Limb (tissue), 2 donors: ENCODE measurements at regions not wholly inside any gene's neighbourhood (a gene's known extent, or its start where the extent isn't known, plus 50 kb on each side); places are given as distances from the start of the nearest gene placed in this dataset.

Experiments
- DNase-seq, 2 donors: peaks; one replicate each; pipeline ENCODE4 v3.0.0-alpha.2; 2016; ENCODE audit errors: extremely low spot score in 2 of 2

GRCh38 chr16:79867425-79867997, 267.0 kb upstream of the MAF start:
- no peak for DNase-seq

GRCh38 chr16:79865918-79866317, 265.4 kb upstream of the MAF start:
- no peak for DNase-seq

DNA sequence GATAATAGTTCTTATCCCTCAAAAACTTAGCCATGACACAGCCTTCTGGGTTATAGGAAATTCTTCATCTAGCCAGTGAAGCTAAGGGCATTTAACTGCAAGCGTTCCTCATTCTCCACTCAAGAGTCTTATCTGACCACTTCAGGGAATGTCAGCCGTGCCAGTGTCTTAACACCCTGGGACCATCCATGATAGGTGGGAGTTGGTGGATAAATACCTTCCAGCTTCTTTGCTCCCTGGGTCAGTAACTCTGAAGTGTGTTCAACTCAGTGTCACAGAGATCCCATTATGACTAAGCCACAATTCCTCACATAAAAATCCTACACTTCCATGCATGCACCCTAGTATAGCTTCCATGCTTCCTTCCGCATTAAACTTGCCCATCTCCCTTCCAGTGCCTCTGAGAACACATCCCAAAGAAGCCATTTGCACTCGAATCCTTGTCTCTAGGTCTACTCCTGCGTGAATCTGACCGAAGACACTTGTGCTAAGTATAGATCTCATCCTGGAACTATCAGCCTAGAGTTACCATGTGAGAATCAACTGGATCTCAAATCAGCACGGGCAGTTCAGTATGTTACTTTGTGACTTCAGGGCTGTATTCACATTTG, 264.3 kb upstream of the MAF start:
- DNase-seq, result no peak

- no peak for DNase-seq
Observed at GRCh38 chr16:79864032-79864780, 263.7 kb upstream of the MAF start.

GRCh38 chr16:79863128-79864031, 262.8 kb upstream of the MAF start:
- no peak for DNase-seq

DNA sequence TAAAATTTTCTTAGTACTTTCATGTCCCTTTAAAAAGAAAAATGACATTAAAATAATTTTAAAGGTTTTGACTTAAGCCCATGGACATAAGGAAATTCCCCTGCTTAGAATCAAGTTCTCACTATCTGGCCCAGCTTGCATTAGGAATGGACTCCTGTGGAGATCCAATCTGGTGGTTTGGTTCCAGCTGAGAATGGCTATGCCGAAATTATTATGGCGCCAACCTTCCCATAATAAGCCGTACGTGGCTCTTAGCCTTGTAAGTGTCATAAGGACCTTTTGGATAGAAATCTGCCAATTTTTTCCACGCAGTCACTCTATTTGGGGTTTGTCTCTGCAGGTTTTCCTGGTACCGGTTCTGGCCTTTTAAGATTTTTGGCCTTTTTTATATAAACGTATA, 262.1 kb upstream of the MAF start:
- no peak for DNase-seq

- DNase-seq, result no peak
Observed at GRCh38 chr16:79856581-79856980, 256.0 kb upstream of the MAF start.

- no peak for DNase-seq
Observed at GRCh38 chr16:79850348-79850747, 249.8 kb upstream of the MAF start.

DNA sequence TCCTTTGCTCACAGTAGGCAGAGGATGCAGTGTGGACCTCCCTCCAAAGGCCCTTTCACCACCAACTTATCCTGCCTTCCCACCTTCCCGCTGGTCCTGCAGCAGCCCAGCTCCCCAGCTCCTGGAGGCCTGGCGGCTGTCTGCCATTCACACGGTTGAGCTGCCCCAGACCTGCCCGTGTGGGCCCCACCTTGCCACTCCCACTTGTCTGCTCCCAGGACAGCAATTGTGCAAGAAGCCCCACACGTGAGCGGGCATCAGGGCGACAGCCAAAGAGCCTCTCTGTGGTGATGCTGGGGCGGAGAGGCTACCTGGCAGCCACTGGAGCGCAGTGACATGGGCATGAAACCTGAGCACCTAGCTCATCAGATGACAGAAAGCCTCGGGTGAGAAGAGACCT, 248.6 kb upstream of the MAF start:
- no peak for DNase-seq

DNA sequence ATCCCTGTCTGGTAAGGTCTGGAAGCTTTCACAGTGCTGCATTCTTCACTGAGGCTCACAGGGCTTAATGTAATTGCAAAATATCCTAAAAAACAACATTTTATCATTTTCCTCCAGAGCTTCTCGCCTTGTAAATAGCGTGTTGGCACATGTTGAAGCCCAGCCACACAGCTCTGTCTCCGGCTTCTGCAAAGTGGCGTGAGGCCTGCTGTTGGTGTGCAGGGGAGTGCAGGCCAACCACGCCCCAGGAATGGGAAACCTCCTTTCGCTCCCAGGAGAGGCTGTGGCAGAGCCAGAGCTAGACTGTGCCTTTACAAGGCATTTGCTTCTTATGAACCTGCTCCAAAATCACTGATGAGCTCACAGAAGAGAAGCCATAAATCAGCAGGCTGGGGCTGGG, 248.2 kb upstream of the MAF start:
- DNase-seq, result no peak

DNA sequence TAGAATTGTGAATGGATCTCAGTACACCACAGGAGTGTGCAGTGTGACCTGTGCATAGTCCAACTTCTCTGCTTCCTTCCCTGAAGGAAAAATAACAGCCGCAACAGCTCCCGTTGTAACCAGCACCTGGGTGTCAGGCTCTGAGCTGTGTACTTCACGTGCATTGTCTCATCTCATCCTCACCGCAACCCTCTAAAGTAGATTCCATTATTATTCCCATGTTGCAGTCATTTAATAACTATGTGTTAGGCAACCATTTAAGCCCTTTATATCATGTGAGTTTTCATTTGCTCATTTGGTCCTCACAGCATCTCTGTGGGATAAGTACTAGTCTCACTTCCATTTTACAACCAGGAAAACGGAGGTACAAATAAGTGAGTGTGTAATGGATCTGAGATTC, 247.0 kb upstream of the MAF start:
- no peak for DNase-seq

GRCh38 chr16:79847101-79847500, 246.6 kb upstream of the MAF start:
- no peak for DNase-seq

- DNase-seq, result no peak
Observed at GRCh38 chr16:79845734-79846135, 245.2 kb upstream of the MAF start.

- DNase-seq, result no peak
Observed at GRCh38 chr16:79845033-79845733, 244.6 kb upstream of the MAF start.

DNA sequence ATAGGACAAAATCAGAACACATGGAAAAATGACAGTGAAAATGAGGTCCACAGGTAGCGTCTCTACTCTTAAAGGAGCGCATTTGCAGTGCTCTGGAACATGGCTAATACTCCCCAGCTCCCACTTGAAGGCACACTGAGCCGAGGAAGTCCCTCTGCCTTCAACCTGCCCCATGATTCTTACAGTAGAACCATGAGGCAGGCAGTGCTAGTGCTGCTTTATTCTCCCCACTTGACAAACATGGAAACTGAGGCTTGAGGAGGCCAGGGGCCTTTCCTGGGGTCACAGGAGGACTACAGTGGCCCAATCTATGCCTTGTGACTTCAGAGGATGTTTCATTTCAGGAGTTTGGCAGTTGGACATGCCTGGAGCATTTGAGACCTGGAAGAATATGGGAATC, 244.1 kb upstream of the MAF start:
- DNase-seq, result no peak

DNA sequence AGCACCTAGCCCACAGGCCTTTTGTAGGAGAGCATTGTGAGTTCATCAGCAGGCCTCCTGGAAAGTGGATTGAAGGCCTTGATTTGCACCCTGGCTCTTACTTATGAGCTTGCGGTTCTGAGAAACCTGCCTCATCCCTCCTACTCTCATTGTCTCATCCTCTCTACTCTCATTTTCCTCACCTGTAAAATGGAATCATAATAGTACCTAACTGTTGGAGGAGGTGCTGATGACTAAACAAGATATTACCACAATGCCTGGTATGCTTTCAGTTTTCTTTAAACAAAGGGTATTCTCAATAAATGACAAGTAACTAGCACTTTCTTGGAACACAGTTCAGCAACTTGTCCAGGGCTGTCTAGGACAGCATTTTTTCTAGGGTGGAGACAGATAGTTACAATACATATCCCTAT, 243.1 kb upstream of the MAF start:
- DNase-seq, result no peak

DNA sequence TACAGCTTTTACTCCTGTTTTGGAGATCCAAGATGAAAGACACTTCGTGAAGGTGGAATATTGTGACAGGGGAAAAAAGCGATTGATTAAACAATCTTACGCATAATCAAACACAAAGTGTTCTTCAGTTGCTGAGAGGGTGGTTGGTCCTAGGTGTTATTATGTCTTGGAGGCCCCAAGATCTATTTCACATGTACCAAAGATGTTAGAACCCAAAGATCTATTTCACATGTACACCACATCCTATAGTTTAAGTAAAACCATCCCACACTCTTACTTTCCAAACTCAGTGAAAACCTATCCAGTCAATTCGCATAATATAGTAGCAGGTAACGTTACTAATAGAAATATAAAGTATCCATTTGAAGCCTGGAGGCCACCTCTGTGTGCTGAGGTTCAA, 242.6 kb upstream of the MAF start:
- no peak for DNase-seq

DNA sequence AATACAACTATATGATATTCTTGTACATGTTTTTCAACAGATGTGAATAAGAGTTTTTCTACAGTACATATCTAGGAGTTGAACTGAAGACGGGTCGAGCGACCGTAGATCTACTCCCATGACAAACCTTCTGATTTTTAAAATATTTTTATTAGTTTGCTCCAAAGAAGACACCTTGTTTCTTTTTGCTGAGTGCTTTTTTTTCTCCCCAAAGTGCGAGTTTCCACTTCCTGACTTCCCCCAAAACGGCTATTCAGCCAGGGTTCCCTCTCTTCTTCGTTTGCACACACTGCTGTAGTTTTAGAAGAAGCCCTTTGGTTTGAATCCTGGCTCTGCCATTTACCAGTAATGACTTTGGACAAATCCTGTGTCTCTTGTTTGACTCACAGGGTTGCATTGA, 241.7 kb upstream of the MAF start:
- no peak for DNase-seq

- peak; percentile 52 to 70 for DNase-seq
Observed at GRCh38 chr16:79839466-79840341, 239.2 kb upstream of the MAF start.

- DNase-seq, result peak in 1 of 2 donors; percentile 49
Observed at GRCh38 chr16:79838496-79839259, 238.1 kb upstream of the MAF start.
